ENCODE measurements at regions not wholly inside any gene's neighbourhood (a gene's known extent, or its start where the extent isn't known, plus 50 kb on each side); places are given as distances from the start of the nearest gene placed in this dataset.

GRCh38 chr14:30088620-30089019 is 161.0 kb upstream of the PRKD1 start:
- no peaks in the 10 kb centered on the region for H3K27me3 Mint-ChIP-seq
- H3K9me3 Mint-ChIP-seq: peaks cover 80% of the 10 kb centered on the region
- H3K27ac Mint-ChIP-seq: no peak overlapping the region
- H3K4me3 Mint-ChIP-seq: no peak overlapping the region
- no peaks in the 10 kb centered on the region for H3K4me1 Mint-ChIP-seq (ENCODE audit: low read depth)
- intact Hi-C loops (cut with micrococcal nuclease): no loop called here
- no peaks in the 10 kb centered on the region for H3K36me3 Mint-ChIP-seq (ENCODE audit: low read depth)

GRCh38 chr14:30108975-30109700 is 181.5 kb upstream of the PRKD1 start:
- H3K9me3 Mint-ChIP-seq: peaks cover 17% of the 10 kb centered on the region
- H3K4me3 Mint-ChIP-seq: no peak overlapping the region
- H3K27me3 Mint-ChIP-seq: no peaks in the 10 kb centered on the region
- intact Hi-C loops (cut with micrococcal nuclease): no loop called here
- no peak overlapping the region for H3K27ac Mint-ChIP-seq
- H3K4me1 Mint-ChIP-seq (ENCODE audit: low read depth): no peaks in the 10 kb centered on the region
- no peaks in the 10 kb centered on the region for H3K36me3 Mint-ChIP-seq (ENCODE audit: low read depth)

GRCh38 chr14:30114051-30114450 is 186.4 kb upstream of the PRKD1 start:
- intact Hi-C loops (cut with micrococcal nuclease): no loop called here
- H3K4me3 Mint-ChIP-seq: no peak overlapping the region
- H3K36me3 Mint-ChIP-seq (ENCODE audit: low read depth): no peaks in the 10 kb centered on the region
- no peaks in the 10 kb centered on the region for H3K27me3 Mint-ChIP-seq
- H3K4me1 Mint-ChIP-seq (ENCODE audit: low read depth): no peaks in the 10 kb centered on the region
- no peak overlapping the region for H3K27ac Mint-ChIP-seq
- H3K9me3 Mint-ChIP-seq: no peaks in the 10 kb centered on the region

- intact Hi-C loops (cut with micrococcal nuclease): no loop called here
- Mint-ChIP-seq H3K9me3 (no peaks in the 10 kb centered on the region), H3K27me3 (no peaks in the 10 kb centered on the region)
Measured at GRCh38 chr14:30115756-30116155, 188.1 kb upstream of the PRKD1 start.

GRCh38 chr14:30118992-30119640 is 191.5 kb upstream of the PRKD1 start:
- H3K27me3 Mint-ChIP-seq: no peaks in the 10 kb centered on the region
- no peak overlapping the region for H3K4me3 Mint-ChIP-seq
- no peaks in the 10 kb centered on the region for H3K4me1 Mint-ChIP-seq (ENCODE audit: low read depth)
- H3K9me3 Mint-ChIP-seq: no peaks in the 10 kb centered on the region
- no peaks in the 10 kb centered on the region for H3K36me3 Mint-ChIP-seq (ENCODE audit: low read depth)
- intact Hi-C loops (cut with micrococcal nuclease): no loop called here
- no peak overlapping the region for H3K27ac Mint-ChIP-seq

More at GRCh38 chr14:30115756-30116155, 188.1 kb upstream of the PRKD1 start:
- Mint-ChIP-seq H3K4me3 (no peak overlapping the region), H3K4me1 (ENCODE audit: low read depth) (no peaks in the 10 kb centered on the region), H3K27ac (no peak overlapping the region), H3K36me3 (ENCODE audit: low read depth) (no peaks in the 10 kb centered on the region)

GRCh38 chr14:30125322-30125979 is 197.8 kb upstream of the PRKD1 start:
- Mint-ChIP-seq H3K9me3 (no peaks in the 10 kb centered on the region), H3K4me3 (no peak overlapping the region), H3K4me1 (ENCODE audit: low read depth) (no peaks in the 10 kb centered on the region), H3K27ac (no peak overlapping the region), H3K36me3 (ENCODE audit: low read depth) (no peaks in the 10 kb centered on the region), H3K27me3 (no peaks in the 10 kb centered on the region)
- intact Hi-C loops (cut with micrococcal nuclease): no loop called here

GRCh38 chr14:30129807-30130206 is 202.2 kb upstream of the PRKD1 start:
- no peak overlapping the region for H3K27ac Mint-ChIP-seq
- intact Hi-C loops (cut with micrococcal nuclease): no loop called here
- no peaks in the 10 kb centered on the region for H3K9me3 Mint-ChIP-seq
- H3K4me3 Mint-ChIP-seq: no peak overlapping the region
- no peaks in the 10 kb centered on the region for H3K36me3 Mint-ChIP-seq (ENCODE audit: low read depth)
- no peaks in the 10 kb centered on the region for H3K27me3 Mint-ChIP-seq
- H3K4me1 Mint-ChIP-seq (ENCODE audit: low read depth): no peaks in the 10 kb centered on the region

GRCh38 chr14:30131581-30132097 is 204.0 kb upstream of the PRKD1 start:
- H3K27ac Mint-ChIP-seq: no peak overlapping the region
- H3K9me3 Mint-ChIP-seq: no peaks in the 10 kb centered on the region
- no peaks in the 10 kb centered on the region for H3K27me3 Mint-ChIP-seq
- H3K4me1 Mint-ChIP-seq (ENCODE audit: low read depth): no peaks in the 10 kb centered on the region
- no peak overlapping the region for H3K4me3 Mint-ChIP-seq
- intact Hi-C loops (cut with micrococcal nuclease): no loop called here
- H3K36me3 Mint-ChIP-seq (ENCODE audit: low read depth): no peaks in the 10 kb centered on the region

GRCh38 chr14:30132196-30132595 is 204.5 kb upstream of the PRKD1 start:
- Mint-ChIP-seq H3K4me3 (no peak overlapping the region), H3K4me1 (ENCODE audit: low read depth) (no peaks in the 10 kb centered on the region), H3K36me3 (ENCODE audit: low read depth) (no peaks in the 10 kb centered on the region), H3K9me3 (no peaks in the 10 kb centered on the region), H3K27me3 (no peaks in the 10 kb centered on the region), H3K27ac (no peak overlapping the region)
- intact Hi-C loops (cut with micrococcal nuclease): no loop called here

- H3K36me3 Mint-ChIP-seq (ENCODE audit: low read depth): no peaks in the 10 kb centered on the region
- H3K27me3 Mint-ChIP-seq: no peaks in the 10 kb centered on the region
- H3K27ac Mint-ChIP-seq: no peak overlapping the region
- H3K9me3 Mint-ChIP-seq: no peaks in the 10 kb centered on the region
- H3K4me1 Mint-ChIP-seq (ENCODE audit: low read depth): no peaks in the 10 kb centered on the region
- intact Hi-C loops (cut with micrococcal nuclease): no loop called here
- H3K4me3 Mint-ChIP-seq: no peak overlapping the region
Measured at GRCh38 chr14:30134936-30135335, 207.3 kb upstream of the PRKD1 start.

GRCh38 chr14:30138567-30138966 is 210.9 kb upstream of the PRKD1 start:
- no peaks in the 10 kb centered on the region for H3K27me3 Mint-ChIP-seq
- no peak overlapping the region for H3K4me3 Mint-ChIP-seq
- intact Hi-C loops (cut with micrococcal nuclease): no loop called here
- no peaks in the 10 kb centered on the region for H3K9me3 Mint-ChIP-seq
- no peak overlapping the region for H3K27ac Mint-ChIP-seq
- H3K4me1 Mint-ChIP-seq (ENCODE audit: low read depth): no peaks in the 10 kb centered on the region
- H3K36me3 Mint-ChIP-seq (ENCODE audit: low read depth): no peaks in the 10 kb centered on the region

- H3K4me3 Mint-ChIP-seq: no peak overlapping the region
- peaks cover 24% of the 10 kb centered on the region for H3K9me3 Mint-ChIP-seq
- H3K4me1 Mint-ChIP-seq (ENCODE audit: low read depth): no peaks in the 10 kb centered on the region
- intact Hi-C loops (cut with micrococcal nuclease): no loop called here
- H3K27me3 Mint-ChIP-seq: no peaks in the 10 kb centered on the region
- no peaks in the 10 kb centered on the region for H3K36me3 Mint-ChIP-seq (ENCODE audit: low read depth)
- no peak overlapping the region for H3K27ac Mint-ChIP-seq
Measured at GRCh38 chr14:30142216-30142615, 214.6 kb upstream of the PRKD1 start.

GRCh38 chr14:30143627-30144026 is 216.0 kb upstream of the PRKD1 start:
- H3K27me3 Mint-ChIP-seq: no peaks in the 10 kb centered on the region
- no peak overlapping the region for H3K4me3 Mint-ChIP-seq
- intact Hi-C loops (cut with micrococcal nuclease): no loop called here
- no peak overlapping the region for H3K27ac Mint-ChIP-seq
- H3K36me3 Mint-ChIP-seq (ENCODE audit: low read depth): no peaks in the 10 kb centered on the region
- H3K4me1 Mint-ChIP-seq (ENCODE audit: low read depth): no peaks in the 10 kb centered on the region
- H3K9me3 Mint-ChIP-seq: peaks cover 38% of the 10 kb centered on the region

- Mint-ChIP-seq H3K4me3 (no peak overlapping the region), H3K4me1 (ENCODE audit: low read depth) (no peaks in the 10 kb centered on the region), H3K36me3 (ENCODE audit: low read depth) (no peaks in the 10 kb centered on the region), H3K9me3 (peaks cover 4% of the 10 kb centered on the region), H3K27me3 (no peaks in the 10 kb centered on the region), H3K27ac (no peak overlapping the region)
- intact Hi-C loops (cut with micrococcal nuclease): no loop called here
Measured at GRCh38 chr14:30153717-30154116, 226.1 kb upstream of the PRKD1 start.

Measured in dendritic cell treated with granulocyte-macrophage colony-stimulating factor and Interleukin-4, amounts not matched to agents 40 ng/mL and 50 ng/mL, for 4 days (primary cell).